GM21515 (cell line): ENCODE measurements at regions not wholly inside any gene's neighbourhood (a gene's known extent, or its start where the extent isn't known, plus 50 kb on each side); places are given as distances from the start of the nearest gene placed in this dataset.
"Not testable (repeated sequence)": the region's sequence is repeated elsewhere in the genome, so short reads cannot be mapped to it uniquely, and the experiment has no call there.

Experiments
- ATAC-seq: cut with Tn5 transposase; IDR thresholded peaks from one replicate; pipeline ENCODE4 v1.9.1; 2021; ENCODE audit not compliant: unreplicated experiment

DNA sequence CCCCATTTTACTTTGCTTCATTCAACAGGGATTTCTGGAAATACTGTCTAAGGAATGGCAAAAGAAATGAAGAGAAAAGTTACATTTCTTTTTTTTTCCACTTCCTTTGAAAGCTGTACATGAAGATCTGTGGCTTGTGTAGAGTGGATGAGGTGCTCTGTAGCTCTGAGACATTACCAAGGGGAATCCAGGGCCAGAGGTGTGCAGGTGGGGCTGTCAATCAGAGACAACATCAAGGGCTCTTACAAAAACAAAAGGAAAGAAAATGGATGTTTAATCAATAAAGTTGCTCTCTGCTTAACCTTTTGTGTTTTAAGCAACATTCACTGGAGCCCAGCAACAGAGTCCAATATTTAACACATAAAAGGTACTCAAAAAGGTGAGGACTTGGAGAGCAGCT, 391.1 kb downstream of the TMEM38B start:
- no peak for ATAC-seq

GRCh38 chr9:106092083-106092482, 397.7 kb downstream of the TMEM38B start:
- ATAC-seq: no peak

GRCh38 chr9:106102821-106103220, 408.5 kb downstream of the TMEM38B start:
- no peak for ATAC-seq

GRCh38 chr9:106104887-106105286, 410.5 kb downstream of the TMEM38B start:
- ATAC-seq: no peak

GRCh38 chr9:106106396-106106795, 412.1 kb downstream of the TMEM38B start:
- ATAC-seq: no peak

DNA sequence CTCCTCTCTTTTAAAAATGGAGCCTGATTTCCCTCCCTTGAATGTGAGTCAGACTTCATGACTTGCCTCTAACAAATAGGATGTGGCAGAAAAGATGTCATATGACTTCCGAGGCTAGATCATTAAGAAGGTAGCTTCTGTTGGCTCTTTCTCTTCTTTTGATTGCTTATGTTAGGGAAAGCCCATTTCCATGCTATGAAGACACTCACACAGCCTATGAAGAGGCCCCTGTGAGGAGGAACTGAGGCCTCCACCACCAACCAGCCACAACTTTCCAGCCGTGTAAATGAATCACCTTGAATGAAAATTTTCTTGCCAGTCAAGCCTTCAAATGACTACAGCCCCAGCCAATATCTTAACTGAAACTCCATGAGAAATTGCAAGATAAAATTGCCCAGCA, 413.4 kb downstream of the TMEM38B start:
- no peak for ATAC-seq

DNA sequence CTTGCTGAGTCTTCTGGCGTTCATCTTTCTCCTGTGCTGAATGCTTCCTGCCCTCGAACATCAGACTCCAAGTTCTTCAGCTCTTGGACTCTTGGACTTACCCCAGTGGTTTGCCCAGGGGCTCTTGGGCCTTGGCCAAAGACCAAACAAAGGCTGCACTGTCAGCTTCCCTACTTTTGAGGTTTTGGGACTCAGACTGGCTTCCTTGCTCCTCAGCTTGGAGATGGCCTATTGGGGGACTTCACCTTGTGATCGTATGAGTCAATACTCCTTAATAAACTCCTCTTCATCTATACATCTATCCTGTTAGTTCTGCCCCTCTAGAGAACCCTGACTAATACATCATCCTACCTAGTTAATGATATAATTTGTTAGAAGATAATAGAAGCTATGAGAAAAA, 415.4 kb downstream of the TMEM38B start:
- ATAC-seq: not testable (repeated sequence)

GRCh38 chr9:106110483-106110882, 416.1 kb downstream of the TMEM38B start:
- ATAC-seq: no peak

- ATAC-seq: no peak
These were observed 416.8 kb downstream of the TMEM38B start for GRCh38 chr9:106111039-106111730.

DNA sequence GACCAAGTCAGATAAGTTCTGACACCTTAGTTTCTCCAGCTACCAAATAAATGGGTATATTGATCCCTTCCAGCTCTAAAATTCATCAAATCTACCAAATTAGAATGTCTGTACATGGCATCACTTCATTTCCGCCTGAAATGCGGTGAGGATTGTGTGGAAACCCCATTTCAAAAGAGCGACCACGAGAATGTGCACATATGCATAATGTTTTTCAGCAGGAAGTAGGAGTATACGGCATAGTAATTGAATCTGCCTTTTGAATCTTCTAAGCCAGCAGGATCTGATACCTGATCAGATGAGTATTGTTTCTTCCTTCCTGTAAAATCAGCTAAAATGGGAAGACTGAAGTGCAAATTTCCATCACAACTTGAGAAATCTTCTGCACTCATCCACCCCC, 418.6 kb downstream of the TMEM38B start:
- ATAC-seq: no peak

DNA sequence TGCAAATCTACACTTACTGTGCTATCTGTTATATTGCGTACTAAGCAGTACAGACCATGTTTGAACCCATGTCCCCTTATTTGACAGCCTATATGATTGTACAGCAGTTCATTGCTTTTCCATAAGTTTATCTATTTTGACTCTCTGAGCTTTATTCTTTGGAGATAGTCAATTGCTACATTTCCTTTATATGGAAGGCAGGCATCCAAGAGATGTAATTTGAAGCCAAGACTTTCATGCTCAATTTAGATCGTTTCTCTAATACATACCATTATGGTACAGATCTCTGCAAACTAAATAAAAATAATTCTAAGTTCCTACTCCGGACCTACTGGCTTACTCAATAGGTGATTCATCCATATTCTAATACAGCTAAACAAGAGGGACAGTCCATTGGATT, 424.8 kb downstream of the TMEM38B start:
- no peak for ATAC-seq

GRCh38 chr9:106120071-106120470, 425.7 kb downstream of the TMEM38B start:
- ATAC-seq: no peak

DNA sequence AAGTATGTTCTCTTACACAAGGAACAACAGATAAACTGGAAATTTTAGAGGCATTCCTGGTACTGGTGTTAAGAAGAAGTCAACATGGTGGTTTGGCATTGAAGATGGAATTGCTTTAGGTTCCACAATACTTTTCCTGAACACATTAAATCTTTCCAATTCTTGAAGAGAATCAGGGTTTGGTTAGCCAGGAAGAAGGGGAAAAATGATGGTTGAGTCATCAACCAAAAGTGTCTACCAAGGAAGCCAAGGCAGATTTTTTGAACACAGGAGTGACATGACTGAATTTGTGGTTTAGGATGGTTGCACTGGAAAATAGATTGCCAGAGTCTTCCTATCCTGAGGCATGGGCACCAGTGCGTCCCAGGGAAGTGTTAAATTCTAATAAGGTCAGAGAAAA, 433.4 kb downstream of the TMEM38B start:
- no peak for ATAC-seq

DNA sequence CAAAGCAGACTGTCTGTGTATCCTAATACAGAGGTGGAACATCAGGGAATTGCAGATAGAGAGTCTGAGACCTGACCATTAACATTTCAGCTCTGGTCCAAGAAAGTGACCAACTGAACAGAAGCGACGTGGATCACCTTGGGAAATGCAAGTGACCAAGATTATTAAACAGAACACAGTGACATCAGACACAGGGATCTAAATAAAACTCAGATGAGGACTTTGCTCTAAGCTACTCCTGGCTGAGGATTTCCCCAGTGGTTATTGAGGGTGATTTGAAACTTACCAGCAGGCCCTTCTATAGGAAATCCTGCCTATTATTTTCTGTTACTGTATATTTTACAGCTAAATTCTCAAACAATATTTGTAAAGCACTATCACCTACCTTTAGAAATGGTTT, 436.0 kb downstream of the TMEM38B start:
- ATAC-seq: no peak

DNA sequence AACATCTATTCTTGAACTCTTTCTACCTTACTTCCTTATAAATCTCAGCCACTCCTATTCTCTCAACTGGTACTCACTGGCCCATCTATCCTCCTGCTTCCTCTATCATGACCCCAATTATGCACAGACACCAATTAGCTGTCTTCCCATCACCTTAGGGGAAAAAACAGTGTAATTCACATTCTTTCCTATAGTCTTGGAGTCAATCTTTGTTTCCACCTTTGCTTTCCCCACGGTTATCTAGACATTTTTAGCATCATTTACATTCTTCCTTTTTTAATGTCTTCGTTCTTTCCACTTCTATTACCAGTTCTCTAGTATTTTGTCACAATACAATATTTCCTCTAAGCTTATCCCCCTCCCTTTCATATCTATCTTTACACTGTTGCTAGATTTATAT, 449.4 kb downstream of the TMEM38B start:
- no peak for ATAC-seq

- ATAC-seq: no peak
These were observed 451.9 kb downstream of the TMEM38B start for GRCh38 chr9:106146066-106146840.

GRCh38 chr9:106146886-106147285, 452.5 kb downstream of the TMEM38B start:
- no peak for ATAC-seq

DNA sequence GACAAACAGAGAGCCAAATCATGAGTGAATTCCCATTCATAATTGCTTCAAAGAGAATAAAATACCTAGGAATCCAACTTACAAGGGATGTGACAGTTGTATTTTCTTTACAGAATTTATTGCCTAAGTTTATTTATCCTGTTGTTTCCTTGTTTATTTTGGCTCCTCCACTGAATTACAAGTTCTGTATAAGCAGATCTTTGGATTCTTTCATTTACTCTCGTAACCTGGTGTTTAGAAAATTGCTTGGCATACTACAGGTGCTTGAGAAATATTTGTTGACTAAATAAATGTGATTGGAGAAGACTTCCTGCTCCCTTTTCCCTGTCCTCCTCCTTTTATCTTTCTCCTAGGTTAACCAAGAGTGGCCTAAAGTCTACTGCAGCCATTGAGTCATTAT, 455.6 kb downstream of the TMEM38B start:
- ATAC-seq: no peak

DNA sequence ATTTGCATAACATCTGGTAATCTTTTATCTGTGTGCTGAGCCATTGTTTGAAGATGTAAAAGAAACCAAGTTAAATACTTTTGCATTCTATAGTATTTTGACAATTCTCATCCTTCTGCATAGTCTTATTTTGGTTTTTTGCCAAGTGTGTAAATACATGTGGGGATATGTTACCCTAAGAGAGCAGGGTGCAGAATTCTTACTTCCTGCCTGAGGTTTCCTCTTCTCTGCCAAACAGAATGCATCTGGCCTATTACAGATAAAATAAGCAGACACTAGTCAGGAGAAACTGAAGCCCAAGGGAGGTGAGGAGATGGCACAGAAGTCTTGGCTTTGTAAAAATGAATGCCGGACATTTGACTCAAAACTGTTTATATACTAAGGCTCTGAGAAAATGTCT, 462.1 kb downstream of the TMEM38B start:
- ATAC-seq: no peak

GRCh38 chr9:106172265-106172664, 477.9 kb downstream of the TMEM38B start:
- ATAC-seq: no peak

GRCh38 chr9:106174346-106174745, 480.0 kb downstream of the TMEM38B start:
- no peak for ATAC-seq

DNA sequence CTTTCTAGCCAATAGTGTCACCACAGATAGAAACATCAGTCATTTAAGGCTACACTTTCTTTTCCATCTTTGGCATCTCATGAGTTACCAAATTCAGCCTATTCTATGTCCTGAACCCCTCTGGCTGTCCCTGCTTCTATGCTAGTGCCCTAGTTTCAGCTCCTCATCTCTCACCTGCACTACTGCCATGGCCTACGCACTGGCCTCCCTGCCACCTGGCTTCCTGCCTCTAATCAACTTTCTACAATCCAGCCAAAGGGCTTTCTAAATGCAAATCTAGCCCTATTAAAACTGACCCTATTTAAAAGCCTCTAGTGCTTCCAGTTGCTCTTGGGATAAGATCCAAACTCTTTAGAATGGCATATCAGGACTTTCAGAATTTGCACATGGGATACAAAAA, 482.9 kb downstream of the TMEM38B start:
- ATAC-seq: no peak

- no peak for ATAC-seq
These were observed 484.9 kb downstream of the TMEM38B start for GRCh38 chr9:106179191-106179590.
